HT1080 (cell line): ENCODE measurements at regions not wholly inside any gene's neighbourhood (a gene's known extent, or its start where the extent isn't known, plus 50 kb on each side); places are given as distances from the start of the nearest gene placed in this dataset.
"Not testable (repeated sequence)": the region's sequence is repeated elsewhere in the genome, so short reads cannot be mapped to it uniquely, and the experiment has no call there.

ENCODE experiments used
- DNase-seq: peaks from one replicate; pipeline ENCODE4 v3.0.0-alpha.2; 2015; ENCODE audit warnings: low read depth

- DNase-seq, result no peak
Observed at GRCh38 chr4:141457653-141458052, 178.7 kb upstream of the IL15 start.

GRCh38 chr4:141458501-141458900 lies 177.9 kb upstream of the IL15 start:
- peak; percentile 27 for DNase-seq

GRCh38 chr4:141459020-141459419 lies 177.4 kb upstream of the IL15 start:
- no peak for DNase-seq

- no peak for DNase-seq
Observed at GRCh38 chr4:141462361-141462760, 174.0 kb upstream of the IL15 start.

- DNase-seq, result no peak
Observed at GRCh38 chr4:141463678-141464077, 172.7 kb upstream of the IL15 start.

GRCh38 chr4:141464366-141464765 lies 172.0 kb upstream of the IL15 start:
- DNase-seq, result no peak

GRCh38 chr4:141465171-141465570 lies 171.2 kb upstream of the IL15 start:
- DNase-seq, result no peak

- no peak for DNase-seq
Observed at GRCh38 chr4:141467225-141467624, 169.2 kb upstream of the IL15 start.

GRCh38 chr4:141469392-141469791 lies 167.0 kb upstream of the IL15 start:
- DNase-seq, result no peak

- no peak for DNase-seq
Observed at GRCh38 chr4:141473026-141473540, 163.3 kb upstream of the IL15 start.

- peak; percentile 35 for DNase-seq
Observed at GRCh38 chr4:141473952-141474351, 162.4 kb upstream of the IL15 start.

GRCh38 chr4:141480950-141481349 lies 155.4 kb upstream of the IL15 start:
- DNase-seq, result no peak

- DNase-seq, result not testable (repeated sequence)
Observed at GRCh38 chr4:141484298-141484697, 152.1 kb upstream of the IL15 start.

GRCh38 chr4:141486375-141486997 lies 149.9 kb upstream of the IL15 start:
- peak; percentile 32 for DNase-seq

GRCh38 chr4:141497627-141498026 lies 138.8 kb upstream of the IL15 start:
- DNase-seq, result no peak

- DNase-seq, result no peak
Observed at GRCh38 chr4:141499261-141499853, 137.0 kb upstream of the IL15 start.

GRCh38 chr4:141501395-141501794 lies 135.0 kb upstream of the IL15 start:
- DNase-seq, result no peak

- peak; percentile 11 for DNase-seq
Observed at GRCh38 chr4:141501931-141502330, 134.5 kb upstream of the IL15 start.

- no peak for DNase-seq
Observed at GRCh38 chr4:141502755-141503154, 133.6 kb upstream of the IL15 start.

- no peak for DNase-seq
Observed at GRCh38 chr4:141503260-141503659, 133.1 kb upstream of the IL15 start.

- no peak for DNase-seq
Observed at GRCh38 chr4:141511055-141511454, 125.3 kb upstream of the IL15 start.

- DNase-seq, result no peak
Observed at GRCh38 chr4:141513866-141514265, 122.5 kb upstream of the IL15 start.

GRCh38 chr4:141518222-141518621 lies 118.2 kb upstream of the IL15 start:
- no peak for DNase-seq
